ENCODE measurements at regions not wholly inside any gene's neighbourhood (a gene's known extent, or its start where the extent isn't known, plus 50 kb on each side); places are given as distances from the start of the nearest gene placed in this dataset.
"Not testable (repeated sequence)": the region's sequence is repeated elsewhere in the genome, so short reads cannot be mapped to it uniquely, and the experiment has no call there.

GRCh38 chr1:108314815-108315214 lies 70.9 kb upstream of the NBPF4 start:
- DNase-seq (ENCODE audit: low read depth, low spot score), result no peak

GRCh38 chr1:108316545-108316944 lies 72.7 kb upstream of the NBPF4 start:
- DNase-seq (ENCODE audit: low read depth, low spot score), result no peak

GRCh38 chr1:108320849-108321248 lies 77.0 kb upstream of the NBPF4 start:
- DNase-seq (ENCODE audit: low read depth, low spot score), result no peak

- not testable (repeated sequence) for DNase-seq (ENCODE audit: low read depth, low spot score)
Measured at GRCh38 chr1:108325338-108325737, 81.5 kb upstream of the NBPF4 start.

GRCh38 chr1:108327534-108328466 lies 83.9 kb upstream of the NBPF4 start:
- peak; percentile 72 for DNase-seq (ENCODE audit: low read depth, low spot score)

- DNase-seq (ENCODE audit: low read depth, low spot score), result no peak
Measured at GRCh38 chr1:108345776-108346531, 102.1 kb upstream of the NBPF4 start.

GRCh38 chr1:108357802-108358201 lies 92.3 kb upstream of the NBPF6 start:
- DNase-seq (ENCODE audit: low read depth, low spot score), result no peak

GRCh38 chr1:108380059-108380832 lies 69.9 kb upstream of the NBPF6 start:
- DNase-seq (ENCODE audit: low read depth, low spot score), result not testable (repeated sequence)
